SK-N-SH (cell line): ENCODE measurements at regions not wholly inside any gene's neighbourhood (a gene's known extent, or its start where the extent isn't known, plus 50 kb on each side); places are given as distances from the start of the nearest gene placed in this dataset.

Experiments
- EP300 ChIP-seq, 2 experiments: IDR thresholded peaks; 2 replicates each; pipeline versions ENCODE4 v1.4.0 to v1.6.1; 2012; ENCODE audit warnings: borderline replicate concordance in 1 of 2, low read depth in 1 of 2, low read length in 1 of 2
- GABPA ChIP-seq: IDR thresholded peaks from 2 replicates; pipeline ENCODE4 v1.4.0; 2012; ENCODE audit warnings: low read depth, mild to moderate bottlenecking
- PBX3 ChIP-seq: IDR thresholded peaks from 2 replicates; pipeline ENCODE4; 2012
- RAD21 ChIP-seq: IDR thresholded peaks from 2 replicates; pipeline ENCODE4 v1.6.1; 2012; ENCODE audit warnings: mild to moderate bottlenecking, low read length
- RFX5 ChIP-seq: IDR thresholded peaks from 2 replicates; pipeline ENCODE4 v1.6.1; 2012; ENCODE audit warnings: mild to moderate bottlenecking, improper control_type of control experiment, low read length
- RXRA ChIP-seq: IDR thresholded peaks from 2 replicates; pipeline ENCODE4 v1.4.0; 2012; ENCODE audit warnings: low read depth, mild to moderate bottlenecking, borderline replicate concordance
- SIN3A ChIP-seq: IDR thresholded peaks from 2 replicates; pipeline ENCODE4 v1.6.1; 2012; ENCODE audit warnings: low read depth, mild to moderate bottlenecking, low read length, moderate library complexity, borderline replicate concordance
- TCF12 ChIP-seq: IDR thresholded peaks from 2 replicates; pipeline ENCODE4 v1.4.0; 2012
- USF1 ChIP-seq: IDR thresholded peaks from 2 replicates; pipeline ENCODE4 v1.4.0; 2012; ENCODE audit warnings: low read depth, borderline replicate concordance
- TF ChIP-seq, protein P1 (sequence below): fragments of 200-600 bp; sonication (generic); IDR thresholded peaks from 2 replicates; pipeline ENCODE4 v1.6.1; 2017; ENCODE audit warnings: antibody characterized with exemption, mild to moderate bottlenecking, moderate library complexity

DNA sequence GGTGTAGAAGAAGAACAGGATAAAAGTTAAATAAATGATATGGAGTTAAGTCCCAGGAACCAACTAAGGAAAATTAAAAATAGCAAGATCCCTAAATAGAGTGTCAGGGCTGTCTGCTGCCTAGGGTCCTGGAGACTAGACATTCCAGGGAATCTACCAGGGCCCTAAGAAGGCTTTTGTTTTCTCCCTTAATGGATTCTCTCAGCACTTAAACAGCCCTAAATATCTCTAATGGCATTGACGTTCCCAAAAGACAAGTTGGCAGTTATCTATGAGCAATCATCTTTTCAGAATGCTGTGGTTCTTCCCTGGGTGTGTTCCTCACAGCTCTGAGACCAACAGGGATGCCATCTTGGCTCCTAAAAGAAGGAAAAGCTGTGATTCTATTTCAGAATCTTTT, 616.3 kb downstream of the EPHA4 start:
- TF ChIP-seq PBX3 (no peak), SIN3A (no peak), GABPA (no peak), TCF12 (no peak), RXRA (no peak), RFX5 (no peak), USF1 (no peak), EP300 (IDR thresholded peaks at IDR 0.05; ENCODE audit: borderline replicate concordance in 1 of 2, low read depth in 1 of 2, low read length in 1 of 2) (no peak), RAD21 (no peak)
- TF ChIP-seq, protein P1, sequence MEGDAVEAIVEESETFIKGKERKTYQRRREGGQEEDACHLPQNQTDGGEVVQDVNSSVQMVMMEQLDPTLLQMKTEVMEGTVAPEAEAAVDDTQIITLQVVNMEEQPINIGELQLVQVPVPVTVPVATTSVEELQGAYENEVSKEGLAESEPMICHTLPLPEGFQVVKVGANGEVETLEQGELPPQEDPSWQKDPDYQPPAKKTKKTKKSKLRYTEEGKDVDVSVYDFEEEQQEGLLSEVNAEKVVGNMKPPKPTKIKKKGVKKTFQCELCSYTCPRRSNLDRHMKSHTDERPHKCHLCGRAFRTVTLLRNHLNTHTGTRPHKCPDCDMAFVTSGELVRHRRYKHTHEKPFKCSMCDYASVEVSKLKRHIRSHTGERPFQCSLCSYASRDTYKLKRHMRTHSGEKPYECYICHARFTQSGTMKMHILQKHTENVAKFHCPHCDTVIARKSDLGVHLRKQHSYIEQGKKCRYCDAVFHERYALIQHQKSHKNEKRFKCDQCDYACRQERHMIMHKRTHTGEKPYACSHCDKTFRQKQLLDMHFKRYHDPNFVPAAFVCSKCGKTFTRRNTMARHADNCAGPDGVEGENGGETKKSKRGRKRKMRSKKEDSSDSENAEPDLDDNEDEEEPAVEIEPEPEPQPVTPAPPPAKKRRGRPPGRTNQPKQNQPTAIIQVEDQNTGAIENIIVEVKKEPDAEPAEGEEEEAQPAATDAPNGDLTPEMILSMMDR: no peak
